GM23338 (cell line): ENCODE measurements at regions not wholly inside any gene's neighbourhood (a gene's known extent, or its start where the extent isn't known, plus 50 kb on each side); places are given as distances from the start of the nearest gene placed in this dataset.

Source experiments
- ATAC-seq: fragments of 200-7000 bp; cut with Tn5 transposase; 3 replicates; pipeline ENCODE4 v1.9.1; 2020
- DNase-seq: peaks from one replicate; pipeline ENCODE4 v3.0.0-alpha.2; 2015; ENCODE audit warnings: low spot score
- H2AFZ ChIP-seq: fragments of 200-600 bp; sonication (generic); 2 replicates; pipeline ENCODE4 v1.8.0; 2016; ENCODE audit warnings: antibody characterized with exemption, mild to moderate bottlenecking, moderate library complexity
- H3F3A ChIP-seq: fragments of 200-600 bp; sonication (generic); replicated peaks from 2 replicates; pipeline ENCODE4 v1.8.0; 2017; ENCODE audit warnings: antibody characterized with exemption, mixed run types, low read depth
- H3K27ac ChIP-seq: fragments of 200-600 bp; sonication (generic); 2 replicates; pipeline ENCODE4 v1.6.1; 2016; ENCODE audit warnings: low read depth
- H3K27me3 ChIP-seq: fragments of 200-600 bp; sonication (generic); 2 replicates; pipeline ENCODE4 v1.8.0; 2016; ENCODE audit warnings: mild to moderate bottlenecking, mixed run types, moderate library complexity; ENCODE audit not compliant: insufficient read depth
- H3K36me3 ChIP-seq: fragments of 200-600 bp; sonication (generic); 2 replicates; pipeline ENCODE4 v1.8.0; 2016; ENCODE audit warnings: mild to moderate bottlenecking; ENCODE audit not compliant: insufficient read depth
- H3K4me1 ChIP-seq: fragments of 200-600 bp; sonication (generic); 2 replicates; pipeline ENCODE4 v1.8.0; 2016; ENCODE audit warnings: mild to moderate bottlenecking, moderate library complexity; ENCODE audit not compliant: insufficient read depth
- H3K4me2 ChIP-seq: fragments of 200-600 bp; sonication (generic); 2 replicates; pipeline ENCODE4 v1.7.1; 2017; ENCODE audit warnings: mixed run types
- H3K4me3 ChIP-seq: fragments of 200-600 bp; sonication (generic); 2 replicates; pipeline ENCODE4 v1.6.1; 2016; ENCODE audit warnings: mixed run types
- H3K79me2 ChIP-seq: fragments of 200-600 bp; sonication (generic); replicated peaks from 2 replicates; pipeline ENCODE4 v1.8.0; 2017; ENCODE audit warnings: mild to moderate bottlenecking; ENCODE audit not compliant: insufficient read depth
- H3K9me2 ChIP-seq: fragments of 200-600 bp; sonication (generic); 2 replicates; pipeline ENCODE4 v1.8.0; 2017; ENCODE audit not compliant: insufficient read depth
- H4K20me1 ChIP-seq: fragments of 200-600 bp; sonication (generic); replicated peaks from 2 replicates; pipeline ENCODE4 v1.8.0; 2017; ENCODE audit warnings: mild to moderate bottlenecking; ENCODE audit not compliant: insufficient read depth
- H3K27ac Mint-ChIP-seq: 2 replicates; pipeline ENCODE4 v1.8.0; 2020; ENCODE audit warnings: inconsistent platforms, mild to moderate bottlenecking, moderate library complexity, mixed read lengths
- H3K27me3 Mint-ChIP-seq: 3 replicates; pipeline ENCODE4 v1.8.0; 2022; ENCODE audit warnings: low read depth, mild to moderate bottlenecking, moderate library complexity, mixed read lengths, inconsistent platforms; ENCODE audit not compliant: insufficient read depth, poor library complexity
- H3K36me3 Mint-ChIP-seq: 3 replicates; pipeline ENCODE4 v1.8.0; 2021; ENCODE audit warnings: low read depth, mild to moderate bottlenecking, inconsistent platforms, moderate library complexity, mixed read lengths
- H3K4me1 Mint-ChIP-seq: 3 replicates; pipeline ENCODE4 v1.8.0; 2020; ENCODE audit warnings: mild to moderate bottlenecking, inconsistent platforms, mixed read lengths
- H3K4me3 Mint-ChIP-seq: 3 replicates; pipeline ENCODE4 v1.8.0; 2021; ENCODE audit warnings: moderate library complexity, mild to moderate bottlenecking, inconsistent platforms, mixed read lengths
- H3K9me3 Mint-ChIP-seq: 3 replicates; pipeline ENCODE4 v1.8.0; 2020; ENCODE audit warnings: moderate library complexity, mild to moderate bottlenecking, inconsistent platforms, mixed read lengths
- EZH2 ChIP-seq: fragments of 200-600 bp; sonication (generic); IDR thresholded peaks from one replicate; pipeline ENCODE4 v1.8.0; 2017; ENCODE audit warnings: antibody characterized with exemption, mild to moderate bottlenecking, low read depth; ENCODE audit not compliant: unreplicated experiment
- EZH2phosphoT487 ChIP-seq: fragments of 200-600 bp; sonication (generic); IDR thresholded peaks from one replicate; pipeline ENCODE4 v1.8.1; 2018; ENCODE audit warnings: antibody characterized with exemption; ENCODE audit not compliant: unreplicated experiment
- NANOG ChIP-seq: IDR thresholded peaks from 2 replicates; pipeline ENCODE4 v1.6.1; 2016; ENCODE audit warnings: antibody characterized with exemption, borderline replicate concordance
- ZNF331 ChIP-seq: fragments of 250-450 bp; sonication (Bioruptor Pico); IDR thresholded peaks from 2 replicates; pipeline ENCODE4 v1.5.0; 2020; ENCODE audit warnings: low read depth, mild to moderate bottlenecking, moderate library complexity
- ZNF462 ChIP-seq: fragments of 250-450 bp; sonication (Bioruptor Pico); IDR thresholded peaks from 2 replicates; pipeline ENCODE4 v1.5.0; 2020; ENCODE audit warnings: mild to moderate bottlenecking, moderate library complexity
- TF ChIP-seq, protein P1 (sequence below): IDR thresholded peaks from 2 replicates; pipeline ENCODE4 v1.6.1; 2016; ENCODE audit warnings: antibody characterized with exemption

GRCh38 chr10:83734278-83734677 lies 405.0 kb upstream of the GHITM start (continued):
- TF ChIP-seq ZNF462 (CRISPR knock-in tag) (no peak), NANOG (no peak), ZNF331 (CRISPR knock-in tag) (no peak), EZH2phosphoT487 (no peak)

DNA sequence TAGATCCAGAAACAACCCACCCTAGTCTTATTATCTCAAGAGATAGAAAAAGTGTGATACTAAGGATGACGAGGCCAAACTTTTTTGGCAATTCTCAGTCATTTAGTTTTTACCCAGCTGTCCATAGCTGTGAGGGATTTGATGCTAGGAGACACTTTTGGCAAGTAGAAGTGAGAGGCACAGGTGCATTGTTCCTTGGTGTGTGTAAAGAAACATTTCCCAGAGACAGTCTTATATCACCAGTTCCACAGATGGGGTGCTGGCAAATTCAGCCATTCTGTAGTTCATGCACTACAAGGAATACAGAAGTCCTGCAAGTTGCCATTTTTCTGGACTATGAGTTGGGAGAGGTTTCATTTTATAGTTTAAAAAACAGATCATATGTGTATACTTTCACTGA lies 403.3 kb upstream of the GHITM start:
- H3K27ac ChIP-seq = no peak overlapping the region
- Mint-ChIP-seq H3K9me3 (peaks cover 17% of the 10 kb centered on the region), H3K27me3 (no peaks in the 10 kb centered on the region), H3K27ac (no peak overlapping the region), H3K36me3 (peaks cover 4% of the 10 kb centered on the region; the same call in 1 of the 3 replicates), H3K4me3 (no peak overlapping the region), H3K4me1 (no peaks in the 10 kb centered on the region)
- no peaks in the 10 kb centered on the region for H3K79me2 ChIP-seq
- no peaks in the 10 kb centered on the region for H3F3A ChIP-seq
- ATAC-seq = no peak
- DNase-seq = no peak
- no peak overlapping the region for H3K4me3 ChIP-seq
- H3K27me3 ChIP-seq = no peaks in the 10 kb centered on the region
- H3K9me2 ChIP-seq = no peaks in the 10 kb centered on the region; the same call in 1 of the 2 replicates
- no peaks in the 10 kb centered on the region for H3K4me1 ChIP-seq
- no peaks in the 10 kb centered on the region for H4K20me1 ChIP-seq
- no peaks in the 10 kb centered on the region for H3K36me3 ChIP-seq
- H2AFZ ChIP-seq = no peak overlapping the region
- no peak overlapping the region for H3K4me2 ChIP-seq
- TF ChIP-seq NANOG (no peak), ZNF462 (CRISPR knock-in tag) (no peak), ZNF331 (CRISPR knock-in tag) (no peak), EZH2 (no peak)
- TF ChIP-seq, protein P1, sequence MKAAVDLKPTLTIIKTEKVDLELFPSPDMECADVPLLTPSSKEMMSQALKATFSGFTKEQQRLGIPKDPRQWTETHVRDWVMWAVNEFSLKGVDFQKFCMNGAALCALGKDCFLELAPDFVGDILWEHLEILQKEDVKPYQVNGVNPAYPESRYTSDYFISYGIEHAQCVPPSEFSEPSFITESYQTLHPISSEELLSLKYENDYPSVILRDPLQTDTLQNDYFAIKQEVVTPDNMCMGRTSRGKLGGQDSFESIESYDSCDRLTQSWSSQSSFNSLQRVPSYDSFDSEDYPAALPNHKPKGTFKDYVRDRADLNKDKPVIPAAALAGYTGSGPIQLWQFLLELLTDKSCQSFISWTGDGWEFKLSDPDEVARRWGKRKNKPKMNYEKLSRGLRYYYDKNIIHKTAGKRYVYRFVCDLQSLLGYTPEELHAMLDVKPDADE = no peak
